HG02798 (cell line): ENCODE measurements at regions not wholly inside any gene's neighbourhood (a gene's known extent, or its start where the extent isn't known, plus 50 kb on each side); places are given as distances from the start of the nearest gene placed in this dataset.

Source experiments
- ATAC-seq: cut with Tn5 transposase; IDR thresholded peaks from one replicate; pipeline ENCODE4 v1.9.1; 2021; ENCODE audit warnings: mild to moderate bottlenecking; ENCODE audit not compliant: unreplicated experiment, poor library complexity

DNA sequence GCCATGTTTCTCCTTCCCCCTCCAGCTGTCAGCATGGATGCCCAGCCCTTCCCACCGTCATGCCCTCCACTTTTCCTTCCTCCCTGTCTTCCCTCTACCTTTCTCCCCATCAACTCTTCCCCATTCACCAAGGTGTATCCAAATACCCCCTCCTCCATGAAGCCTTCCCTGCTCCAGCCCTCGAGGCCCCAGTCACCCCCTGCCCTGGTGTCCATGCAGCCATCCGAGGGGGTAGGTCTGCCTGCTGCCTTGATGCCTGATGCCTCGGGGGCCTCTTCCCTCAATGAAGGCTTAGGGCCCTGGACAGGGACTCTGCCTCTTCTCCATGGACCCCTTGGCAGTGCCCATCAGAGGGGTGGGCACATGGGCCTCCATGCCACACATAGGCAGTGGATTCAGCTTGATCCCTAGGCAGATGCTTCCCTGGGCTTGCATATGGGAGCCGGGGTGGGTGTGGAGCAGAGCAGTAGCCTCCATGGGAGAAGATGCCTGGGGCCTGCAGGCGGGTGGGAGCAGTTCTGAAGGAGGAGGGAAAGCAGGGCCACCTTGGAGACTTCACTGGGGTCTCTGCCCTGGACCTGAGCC, 795.8 kb downstream of the BRD1 start:
- ATAC-seq: no peak

DNA sequence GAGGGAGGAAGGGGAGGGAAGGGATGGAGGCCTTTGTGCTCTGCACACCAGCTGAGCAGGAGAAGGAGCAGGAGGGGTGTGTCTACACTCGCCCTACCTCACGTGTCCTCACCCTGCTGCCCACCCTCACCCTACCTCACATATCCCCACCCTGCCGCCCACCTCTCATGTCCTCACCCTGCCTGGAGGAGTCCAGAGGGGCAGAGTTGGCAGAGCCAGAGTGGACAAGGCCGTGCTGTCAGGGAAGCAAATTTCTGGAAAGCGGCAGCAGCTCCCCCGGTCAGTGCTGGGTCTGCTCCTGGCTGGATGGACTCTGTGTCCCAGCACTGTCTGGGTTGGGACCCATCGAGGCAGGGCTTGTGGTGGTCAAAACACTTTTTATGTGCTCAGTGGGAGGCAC, 799.6 kb downstream of the BRD1 start:
- ATAC-seq: no peak

GRCh38 chr22:49027368-49027670, 800.4 kb downstream of the BRD1 start:
- no peak for ATAC-seq

- ATAC-seq: no peak
Measured at GRCh38 chr22:49026494-49027367, 800.9 kb downstream of the BRD1 start.

DNA sequence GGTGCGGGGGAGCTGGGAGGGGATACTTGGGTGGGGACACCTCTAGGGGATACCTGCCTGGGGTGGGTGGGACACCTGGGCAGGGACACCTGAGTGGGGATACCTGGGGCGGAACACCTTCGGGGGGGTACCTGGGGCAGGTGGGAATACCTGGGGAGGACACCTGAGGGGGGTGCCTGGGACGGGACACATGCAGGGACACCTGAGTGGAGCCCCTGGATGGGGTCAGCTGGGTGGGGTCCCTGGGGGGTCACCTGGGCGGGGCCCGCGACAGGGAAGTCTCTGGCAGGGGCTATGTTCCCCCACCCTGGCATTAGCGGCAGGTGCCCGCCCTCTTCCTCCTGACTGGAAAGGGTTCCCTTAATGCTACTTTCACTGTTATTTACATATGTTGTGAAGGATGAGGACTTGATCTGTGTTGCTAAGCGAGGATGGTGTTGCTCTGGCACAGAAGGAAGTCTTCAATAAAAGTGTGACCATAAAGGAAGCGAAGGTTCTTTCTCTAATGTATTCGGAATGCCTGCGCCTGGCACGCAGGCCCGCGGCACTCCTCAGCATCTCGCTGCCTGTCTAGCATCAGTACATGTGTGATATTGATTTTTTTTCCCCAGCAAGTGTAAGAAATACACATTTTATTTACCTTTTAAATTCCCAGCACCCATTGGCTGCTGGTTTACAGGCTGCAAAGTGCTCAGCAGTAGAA, 801.7 kb downstream of the BRD1 start:
- no peak for ATAC-seq

GRCh38 chr22:49024775-49025440, 802.8 kb downstream of the BRD1 start:
- ATAC-seq: no peak

GRCh38 chr22:49023879-49024774, 803.5 kb downstream of the BRD1 start:
- no peak for ATAC-seq

DNA sequence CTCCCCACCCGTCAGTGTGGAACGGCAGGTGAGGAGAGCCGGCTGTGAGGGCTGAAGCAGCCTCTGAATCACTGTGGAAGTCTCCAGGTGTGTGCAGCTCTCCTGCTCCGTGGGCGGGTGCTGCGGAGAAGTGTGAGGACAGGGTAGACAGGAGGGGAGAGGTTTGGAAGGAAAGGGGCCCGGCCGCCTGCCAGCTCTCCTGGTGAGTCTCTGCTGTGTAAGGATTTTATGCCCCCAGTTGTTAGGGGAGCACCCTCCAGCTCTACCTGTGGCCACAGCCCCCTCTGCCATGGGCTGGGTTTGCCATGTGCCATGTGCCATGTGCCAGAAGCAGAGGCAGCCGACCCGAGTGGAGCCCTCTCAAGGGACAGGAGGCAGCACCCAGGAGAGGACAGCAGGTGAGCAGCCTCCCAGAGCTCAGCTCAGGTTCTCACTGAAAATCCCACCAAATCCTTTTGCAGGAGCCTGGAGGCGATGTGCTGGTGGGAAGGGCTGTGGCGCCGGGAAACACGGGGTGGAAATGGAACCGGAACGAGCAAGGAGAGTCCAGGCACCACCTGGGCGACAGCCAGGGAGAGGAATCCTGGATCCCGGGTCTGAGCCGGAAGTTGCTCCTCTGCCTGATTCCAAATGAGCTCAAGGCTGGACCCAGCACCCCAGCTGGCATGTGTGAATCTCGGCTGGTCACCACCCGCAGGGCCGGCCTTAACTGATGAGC, 804.4 kb downstream of the BRD1 start:
- no peak for ATAC-seq

GRCh38 chr22:49022816-49023160, 804.9 kb downstream of the BRD1 start:
- ATAC-seq: no peak

DNA sequence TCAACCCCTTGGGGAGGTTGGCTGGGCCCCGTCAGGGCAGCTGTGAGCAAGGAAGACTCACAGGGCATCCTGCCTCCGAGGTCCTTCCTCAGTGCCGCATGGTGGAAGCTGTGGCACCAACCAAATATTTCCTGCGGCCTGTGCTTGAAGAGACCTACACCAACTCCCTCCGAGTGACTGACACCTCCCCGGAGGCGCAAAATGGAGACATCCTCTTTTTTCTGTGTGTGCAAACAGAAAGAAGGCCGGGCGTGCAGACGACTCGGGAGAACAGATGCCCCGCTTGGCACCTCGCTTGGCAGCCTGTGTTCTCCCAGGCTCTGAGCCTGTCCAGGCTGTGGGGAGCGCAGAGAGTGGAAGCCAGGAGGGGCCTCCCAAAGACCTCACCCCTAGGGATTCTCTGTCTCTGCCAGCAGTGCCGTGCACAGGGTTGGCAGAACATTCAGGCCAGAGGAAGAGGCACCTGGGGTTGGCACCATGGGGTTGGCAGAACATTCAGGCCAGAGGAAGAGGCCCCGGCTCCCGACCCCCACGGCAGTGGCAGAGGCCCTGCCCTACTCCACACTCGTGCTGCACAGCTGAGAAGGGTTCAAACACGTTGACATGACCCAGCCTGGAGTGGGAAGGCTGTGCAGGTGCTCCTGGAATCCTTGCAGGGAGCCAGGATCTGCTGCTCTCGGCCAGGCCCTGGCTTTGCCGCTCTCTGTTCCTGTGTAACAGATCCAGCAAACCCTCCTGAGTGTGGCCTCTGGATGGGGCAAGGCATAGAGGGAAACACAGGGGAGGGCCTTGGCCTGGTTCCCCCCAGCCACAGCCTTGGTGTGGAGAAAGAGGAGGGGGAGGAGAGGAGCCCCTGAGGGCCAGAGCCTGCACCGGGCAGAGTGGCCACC, 805.5 kb downstream of the BRD1 start:
- no peak for ATAC-seq

- ATAC-seq: no peak
Measured at GRCh38 chr22:49021131-49021925, 806.3 kb downstream of the BRD1 start.

GRCh38 chr22:49019737-49020713, 807.6 kb downstream of the BRD1 start:
- ATAC-seq: no peak

GRCh38 chr22:49018601-49019000, 809.1 kb downstream of the BRD1 start:
- no peak for ATAC-seq

GRCh38 chr22:49017482-49018329, 810.0 kb downstream of the BRD1 start:
- ATAC-seq: no peak

- no peak for ATAC-seq
Measured at GRCh38 chr22:49016909-49017481, 810.7 kb downstream of the BRD1 start.
